Nephron (organoid): ENCODE measurements at regions not wholly inside any gene's neighbourhood (a gene's known extent, or its start where the extent isn't known, plus 50 kb on each side); places are given as distances from the start of the nearest gene placed in this dataset.

Experiments
- H3K27ac Mint-ChIP-seq, 3 experiments: 2 replicates each; pipeline ENCODE4 v1.8.0; 2020; ENCODE audit warnings: mixed read lengths in 3 of 3, mild to moderate bottlenecking in 2 of 3, moderate library complexity in 1 of 3
- H3K27me3 Mint-ChIP-seq: 2 replicates; pipeline ENCODE4 v1.8.0; 2021; ENCODE audit warnings: low read depth, mild to moderate bottlenecking, moderate library complexity, mixed read lengths
- H3K36me3 Mint-ChIP-seq: 2 replicates; pipeline ENCODE4 v1.8.0; 2020; ENCODE audit warnings: low read depth, mixed read lengths
- H3K4me1 Mint-ChIP-seq: 2 replicates; pipeline ENCODE4 v1.8.0; 2020; ENCODE audit warnings: mixed read lengths
- H3K4me3 Mint-ChIP-seq, 3 experiments: 2 replicates each; pipeline ENCODE4 v1.8.0; 2020; ENCODE audit warnings: mild to moderate bottlenecking in 3 of 3, mixed read lengths in 3 of 3, moderate library complexity in 2 of 3
- H3K9me3 Mint-ChIP-seq: 2 replicates; pipeline ENCODE4 v1.8.0; 2020; ENCODE audit warnings: mixed read lengths
- CTCF ChIP-seq, 3 experiments: fragments of 200-600 bp; sonication (generic); IDR thresholded peaks; one replicate each; pipeline ENCODE4 v1.5.0; 2021; ENCODE audit warnings: antibody characterized with exemption in 3 of 3; ENCODE audit not compliant: unreplicated experiment in 3 of 3

- H3K36me3 Mint-ChIP-seq = no peaks in the 10 kb centered on the region
- no peaks in the 10 kb centered on the region for H3K27me3 Mint-ChIP-seq
- H3K4me1 Mint-ChIP-seq = no peaks in the 10 kb centered on the region
- no peak overlapping the region for H3K27ac Mint-ChIP-seq
- H3K4me3 Mint-ChIP-seq = no peak overlapping the region
- H3K9me3 Mint-ChIP-seq = no peaks in the 10 kb centered on the region
- TF ChIP-seq CTCF (IDR thresholded peaks at IDR 0.05; ENCODE audit: unreplicated experiment in 3 of 3) = no peak
These were observed 614.9 kb upstream of the LRRC4C start for GRCh38 chr11:42074306-42074705.

GRCh38 chr11:42075180-42075579 lies 615.7 kb upstream of the LRRC4C start:
- no peaks in the 10 kb centered on the region for H3K9me3 Mint-ChIP-seq
- H3K27me3 Mint-ChIP-seq = no peaks in the 10 kb centered on the region
- H3K36me3 Mint-ChIP-seq = no peaks in the 10 kb centered on the region
- no peak overlapping the region for H3K4me3 Mint-ChIP-seq
- no peak overlapping the region for H3K27ac Mint-ChIP-seq
- no peak for TF ChIP-seq CTCF (IDR thresholded peaks at IDR 0.05; ENCODE audit: unreplicated experiment in 3 of 3)
- H3K4me1 Mint-ChIP-seq = no peaks in the 10 kb centered on the region

GRCh38 chr11:42077794-42078193 lies 618.3 kb upstream of the LRRC4C start:
- Mint-ChIP-seq H3K4me3 (no peak overlapping the region), H3K27me3 (no peaks in the 10 kb centered on the region), H3K4me1 (no peaks in the 10 kb centered on the region), H3K9me3 (no peaks in the 10 kb centered on the region), H3K27ac (no peak overlapping the region), H3K36me3 (no peaks in the 10 kb centered on the region)
- TF ChIP-seq CTCF (IDR thresholded peaks at IDR 0.05; ENCODE audit: unreplicated experiment in 3 of 3) = no peak

GRCh38 chr11:42085736-42086135 lies 626.3 kb upstream of the LRRC4C start:
- H3K27me3 Mint-ChIP-seq = no peaks in the 10 kb centered on the region
- no peaks in the 10 kb centered on the region for H3K36me3 Mint-ChIP-seq
- no peaks in the 10 kb centered on the region for H3K9me3 Mint-ChIP-seq
- H3K27ac Mint-ChIP-seq = no peak overlapping the region
- H3K4me3 Mint-ChIP-seq = no peak overlapping the region
- TF ChIP-seq CTCF (IDR thresholded peaks at IDR 0.05; ENCODE audit: unreplicated experiment in 3 of 3) = no peak
- H3K4me1 Mint-ChIP-seq = no peaks in the 10 kb centered on the region

- H3K27ac Mint-ChIP-seq = no peak overlapping the region
- no peak for TF ChIP-seq CTCF (IDR thresholded peaks at IDR 0.05; ENCODE audit: unreplicated experiment in 3 of 3)
- no peaks in the 10 kb centered on the region for H3K4me1 Mint-ChIP-seq
- no peak overlapping the region for H3K4me3 Mint-ChIP-seq
- H3K27me3 Mint-ChIP-seq = no peaks in the 10 kb centered on the region
- no peaks in the 10 kb centered on the region for H3K36me3 Mint-ChIP-seq
- peaks cover 5% of the 10 kb centered on the region for H3K9me3 Mint-ChIP-seq
These were observed 634.1 kb upstream of the LRRC4C start for GRCh38 chr11:42093541-42093940.

- Mint-ChIP-seq H3K4me3 (no peak overlapping the region), H3K9me3 (peaks cover 5% of the 10 kb centered on the region), H3K36me3 (no peaks in the 10 kb centered on the region), H3K27me3 (no peaks in the 10 kb centered on the region), H3K27ac (no peak overlapping the region), H3K4me1 (no peaks in the 10 kb centered on the region)
- TF ChIP-seq CTCF (IDR thresholded peaks at IDR 0.05; ENCODE audit: unreplicated experiment in 3 of 3) = no peak
These were observed 638.6 kb upstream of the LRRC4C start for GRCh38 chr11:42098075-42098474.
